ENCODE measurements at regions not wholly inside any gene's neighbourhood (a gene's known extent, or its start where the extent isn't known, plus 50 kb on each side); places are given as distances from the start of the nearest gene placed in this dataset.

GRCh38 chr5:158326256-158326655 is 467.3 kb upstream of the CLINT1 start:
- no peak for DNase-seq

GRCh38 chr5:158324236-158324635 is 465.3 kb upstream of the CLINT1 start:
- no peak for DNase-seq

GRCh38 chr5:158322620-158323019 is 463.7 kb upstream of the CLINT1 start:
- no peak for DNase-seq

- DNase-seq = no peak
These were observed 462.0 kb upstream of the CLINT1 start for GRCh38 chr5:158320934-158321333.

- no peak for DNase-seq
These were observed 461.3 kb upstream of the CLINT1 start for GRCh38 chr5:158320178-158320674.

- no peak for DNase-seq
These were observed 458.6 kb upstream of the CLINT1 start for GRCh38 chr5:158317507-158317906.

GRCh38 chr5:158313733-158314464 is 455.0 kb upstream of the CLINT1 start:
- DNase-seq = no peak

- no peak for DNase-seq
These were observed 454.2 kb upstream of the CLINT1 start for GRCh38 chr5:158313027-158313732.

- DNase-seq = no peak
These were observed 450.3 kb upstream of the CLINT1 start for GRCh38 chr5:158309088-158309807.

- DNase-seq = no peak
These were observed 449.6 kb upstream of the CLINT1 start for GRCh38 chr5:158308429-158309025.

- no peak for DNase-seq
These were observed 446.9 kb upstream of the CLINT1 start for GRCh38 chr5:158305861-158306260.

GRCh38 chr5:158304607-158305006 is 445.7 kb upstream of the CLINT1 start:
- no peak for DNase-seq

GRCh38 chr5:158303883-158304282 is 444.9 kb upstream of the CLINT1 start:
- no peak for DNase-seq

GRCh38 chr5:158303275-158303674 is 444.3 kb upstream of the CLINT1 start:
- DNase-seq = no peak

GRCh38 chr5:158302029-158302428 is 443.1 kb upstream of the CLINT1 start:
- no peak for DNase-seq

GRCh38 chr5:158301186-158301585 is 442.2 kb upstream of the CLINT1 start:
- no peak for DNase-seq

- DNase-seq = no peak
These were observed 441.3 kb upstream of the CLINT1 start for GRCh38 chr5:158300256-158300655.

- no peak for DNase-seq
These were observed 438.1 kb upstream of the CLINT1 start for GRCh38 chr5:158297002-158297527.

- no peak for DNase-seq
These were observed 435.8 kb upstream of the CLINT1 start for GRCh38 chr5:158294701-158295100.

- no peak for DNase-seq
These were observed 434.0 kb upstream of the CLINT1 start for GRCh38 chr5:158292981-158293380.

- DNase-seq = no peak
These were observed 431.0 kb upstream of the CLINT1 start for GRCh38 chr5:158289967-158290366.

- no peak for DNase-seq
These were observed 429.3 kb upstream of the CLINT1 start for GRCh38 chr5:158288272-158288657.

Data from stimulated activated CD4-positive, alpha-beta T cell treated with anti-CD3 and anti-CD28 coated beads, Interleukin-2, amount 100 ng/mL, for 48 hours (primary cell).